ENCODE measurements at regions not wholly inside any gene's neighbourhood (a gene's known extent, or its start where the extent isn't known, plus 50 kb on each side); places are given as distances from the start of the nearest gene placed in this dataset.

GRCh38 chr9:2396622-2397285 is 224.8 kb upstream of the VLDLR start:
- Histone ChIP-seq H4K20me1 (ENCODE audit: insufficient read depth, low read length) (no peaks in the 10 kb centered on the region), H3K27ac (ENCODE audit: insufficient read depth, low read length) (no peak overlapping the region), H3K4me2 (ENCODE audit: low read depth, low read length) (no peak overlapping the region), H3K79me1 (ENCODE audit: low read depth in 1 of 2, low read length in 2 of 2) (no peaks in the 10 kb centered on the region), H2BK15ac (ENCODE audit: low read depth, low read length) (no peak overlapping the region), H3K14ac (replicated peaks; ENCODE audit: low read depth, low read length) (no peak overlapping the region), H3K56ac (ENCODE audit: extremely low read depth, insufficient read depth, low read length) (no peak overlapping the region), H2AK9ac (replicated peaks; ENCODE audit: low read depth, low read length, poor library complexity) (no peak overlapping the region), H4K8ac (ENCODE audit: low read depth in 2 of 2, low read length in 2 of 2) (no peak overlapping the region), H4K91ac (ENCODE audit: insufficient read depth, low read depth, low read length) (no peak overlapping the region), H2AK5ac (ENCODE audit: low read depth, low read length) (no peak overlapping the region), H2BK20ac (ENCODE audit: low read depth, low read length) (no peak overlapping the region), H3K9me3 (ENCODE audit: control insufficient read depth, insufficient read depth, low read length) (no peaks in the 10 kb centered on the region), H3K4ac (ENCODE audit: low read depth, low read length) (no peak overlapping the region), H3K9me1 (ENCODE audit: insufficient read depth, low read length) (no peaks in the 10 kb centered on the region), H3K9ac (ENCODE audit: low read depth, low read length) (no peak overlapping the region), H2BK5ac (ENCODE audit: low read depth, low read length, poor library complexity, severe bottlenecking) (no peak overlapping the region), H3K27me3 (ENCODE audit: control insufficient read depth, insufficient read depth, low read length) (no peaks in the 10 kb centered on the region), H2BK120ac (ENCODE audit: low read depth, low read length) (no peak overlapping the region), H3K4me3 (ENCODE audit: insufficient read depth, low read depth, low read length) (no peak overlapping the region), H3K23ac (ENCODE audit: low read depth, low read length) (no peak overlapping the region), H3K18ac (ENCODE audit: low read depth, low read length) (no peak overlapping the region), H3K36me3 (ENCODE audit: control insufficient read depth, insufficient read depth, low read length) (no peaks in the 10 kb centered on the region), H3K4me1 (ENCODE audit: control insufficient read depth, insufficient read depth, low read length) (no peaks in the 10 kb centered on the region), H2AFZ (replicated peaks; ENCODE audit: low read length, poor library complexity) (no peak overlapping the region), H4K5ac (ENCODE audit: low read depth, low read length) (no peak overlapping the region)
- POLR2A ChIA-PET (ENCODE audit: unreplicated experiment): no interaction called here
- in situ Hi-C loops (cut with MboI; ENCODE audit: low sequenced_read_pairs): no loop called here
- no peak for ATAC-seq (ENCODE audit: low read depth)
- WGBS, 2 experiments (ENCODE audit: extremely low coverage in 2 of 2, insufficient read length in 1 of 2): no CpG with 5 or more reads among the region's 1 CpG
- BruUV-seq (replicated peaks): no TSS peak
- intact Hi-C loops (cut with micrococcal nuclease): no loop called here
- no peak for TF ChIP-seq RCOR1 (IDR thresholded peaks at IDR 0.05; ENCODE audit: insufficient replicate concordance, low read length)
- no peak for TF ChIP-seq CEBPB (IDR thresholded peaks at IDR 0.05; ENCODE audit: low read depth, low read length)
- no peak for TF ChIP-seq NFE2L2 (IDR thresholded peaks at IDR 0.05; ENCODE audit: low read depth, low read length)
- no peak for TF ChIP-seq BHLHE40 (IDR thresholded peaks at IDR 0.05; ENCODE audit: low read depth, low read length)
- no peak for TF ChIP-seq MXI1 (IDR thresholded peaks at IDR 0.05; ENCODE audit: borderline replicate concordance, low read depth, low read length)
- TF ChIP-seq CTCF (conservative IDR thresholded peaks at IDR 0.05; ENCODE audit: low read depth, low read length): no peak
- no peak for TF ChIP-seq FOS (IDR thresholded peaks at IDR 0.05; ENCODE audit: low read depth, low read length)
- TF ChIP-seq USF2 (IDR thresholded peaks at IDR 0.05; ENCODE audit: low read depth, low read length): no peak
- no peak for TF ChIP-seq SMC3 (IDR thresholded peaks at IDR 0.05; ENCODE audit: low read depth, low read length)
- dilution Hi-C loops (cut with HindIII; ENCODE audit: low sequenced_read_pairs, unreplicated experiment): no loop called here
- CTCF ChIA-PET: interaction anchor here (0.6 kb wide), 2 partner anchors 52 to 184 kb away, joined by 3 read pairs; no protein-coding TSS in a partner anchor
- no peak for DNase-seq

Measured in IMR-90 (cell line).